GM23338 (cell line): ENCODE measurements at regions not wholly inside any gene's neighbourhood (a gene's known extent, or its start where the extent isn't known, plus 50 kb on each side); places are given as distances from the start of the nearest gene placed in this dataset.

ENCODE experiments used
- ATAC-seq: fragments of 200-7000 bp; cut with Tn5 transposase; 3 replicates; pipeline ENCODE4 v1.9.1; 2020
- DNase-seq: peaks from one replicate; pipeline ENCODE4 v3.0.0-alpha.2; 2015; ENCODE audit warnings: low spot score
- H2AFZ ChIP-seq: fragments of 200-600 bp; sonication (generic); 2 replicates; pipeline ENCODE4 v1.8.0; 2016; ENCODE audit warnings: antibody characterized with exemption, mild to moderate bottlenecking, moderate library complexity
- H3F3A ChIP-seq: fragments of 200-600 bp; sonication (generic); replicated peaks from 2 replicates; pipeline ENCODE4 v1.8.0; 2017; ENCODE audit warnings: antibody characterized with exemption, mixed run types, low read depth
- H3K27ac ChIP-seq: fragments of 200-600 bp; sonication (generic); 2 replicates; pipeline ENCODE4 v1.6.1; 2016; ENCODE audit warnings: low read depth
- H3K27me3 ChIP-seq: fragments of 200-600 bp; sonication (generic); 2 replicates; pipeline ENCODE4 v1.8.0; 2016; ENCODE audit warnings: mild to moderate bottlenecking, mixed run types, moderate library complexity; ENCODE audit not compliant: insufficient read depth
- H3K36me3 ChIP-seq: fragments of 200-600 bp; sonication (generic); 2 replicates; pipeline ENCODE4 v1.8.0; 2016; ENCODE audit warnings: mild to moderate bottlenecking; ENCODE audit not compliant: insufficient read depth
- H3K4me1 ChIP-seq: fragments of 200-600 bp; sonication (generic); 2 replicates; pipeline ENCODE4 v1.8.0; 2016; ENCODE audit warnings: mild to moderate bottlenecking, moderate library complexity; ENCODE audit not compliant: insufficient read depth
- H3K4me2 ChIP-seq: fragments of 200-600 bp; sonication (generic); 2 replicates; pipeline ENCODE4 v1.7.1; 2017; ENCODE audit warnings: mixed run types
- H3K4me3 ChIP-seq: fragments of 200-600 bp; sonication (generic); 2 replicates; pipeline ENCODE4 v1.6.1; 2016; ENCODE audit warnings: mixed run types
- H3K79me2 ChIP-seq: fragments of 200-600 bp; sonication (generic); replicated peaks from 2 replicates; pipeline ENCODE4 v1.8.0; 2017; ENCODE audit warnings: mild to moderate bottlenecking; ENCODE audit not compliant: insufficient read depth
- H3K9me2 ChIP-seq: fragments of 200-600 bp; sonication (generic); 2 replicates; pipeline ENCODE4 v1.8.0; 2017; ENCODE audit not compliant: insufficient read depth
- H4K20me1 ChIP-seq: fragments of 200-600 bp; sonication (generic); replicated peaks from 2 replicates; pipeline ENCODE4 v1.8.0; 2017; ENCODE audit warnings: mild to moderate bottlenecking; ENCODE audit not compliant: insufficient read depth
- H3K27ac Mint-ChIP-seq: 2 replicates; pipeline ENCODE4 v1.8.0; 2020; ENCODE audit warnings: inconsistent platforms, mild to moderate bottlenecking, moderate library complexity, mixed read lengths
- H3K27me3 Mint-ChIP-seq: 3 replicates; pipeline ENCODE4 v1.8.0; 2022; ENCODE audit warnings: low read depth, mild to moderate bottlenecking, moderate library complexity, mixed read lengths, inconsistent platforms; ENCODE audit not compliant: insufficient read depth, poor library complexity
- H3K36me3 Mint-ChIP-seq: 3 replicates; pipeline ENCODE4 v1.8.0; 2021; ENCODE audit warnings: low read depth, mild to moderate bottlenecking, inconsistent platforms, moderate library complexity, mixed read lengths
- H3K4me1 Mint-ChIP-seq: 3 replicates; pipeline ENCODE4 v1.8.0; 2020; ENCODE audit warnings: mild to moderate bottlenecking, inconsistent platforms, mixed read lengths
- H3K4me3 Mint-ChIP-seq: 3 replicates; pipeline ENCODE4 v1.8.0; 2021; ENCODE audit warnings: moderate library complexity, mild to moderate bottlenecking, inconsistent platforms, mixed read lengths
- H3K9me3 Mint-ChIP-seq: 3 replicates; pipeline ENCODE4 v1.8.0; 2020; ENCODE audit warnings: moderate library complexity, mild to moderate bottlenecking, inconsistent platforms, mixed read lengths
- CREB1 ChIP-seq: fragments of 250-450 bp; sonication (Bioruptor Pico); IDR thresholded peaks from 2 replicates; pipeline ENCODE4 v1.5.0; 2020; ENCODE audit warnings: low read depth, mild to moderate bottlenecking, moderate library complexity
- CTCF ChIP-seq, 2 experiments: fragments of 200-600 bp in 1 of 2; sonication (generic) in 1 of 2; conservative IDR thresholded peaks; 2 replicates each; pipeline versions ENCODE4 v1.5.1 to v1.6.1; 2016 to 2017; ENCODE audit warnings: antibody characterized with exemption in 2 of 2, low read depth in 2 of 2, mild to moderate bottlenecking in 2 of 2, moderate library complexity in 1 of 2
- ETS1 ChIP-seq: IDR thresholded peaks from 2 replicates; pipeline ENCODE4 v1.6.1; 2016; ENCODE audit warnings: antibody characterized with exemption
- EZH2 ChIP-seq: fragments of 200-600 bp; sonication (generic); IDR thresholded peaks from one replicate; pipeline ENCODE4 v1.8.0; 2017; ENCODE audit warnings: antibody characterized with exemption, mild to moderate bottlenecking, low read depth; ENCODE audit not compliant: unreplicated experiment
- EZH2phosphoT487 ChIP-seq: fragments of 200-600 bp; sonication (generic); IDR thresholded peaks from one replicate; pipeline ENCODE4 v1.8.1; 2018; ENCODE audit warnings: antibody characterized with exemption; ENCODE audit not compliant: unreplicated experiment
- JUNB ChIP-seq: IDR thresholded peaks from one replicate; pipeline ENCODE4 v1.6.1; 2016; ENCODE audit warnings: antibody characterized with exemption; ENCODE audit not compliant: unreplicated experiment
- NANOG ChIP-seq: IDR thresholded peaks from 2 replicates; pipeline ENCODE4 v1.6.1; 2016; ENCODE audit warnings: antibody characterized with exemption, borderline replicate concordance
- POLR2AphosphoS5 ChIP-seq: IDR thresholded peaks from 2 replicates; pipeline ENCODE4 v1.6.1; 2016; ENCODE audit warnings: antibody characterized with exemption, low read depth
- REST ChIP-seq: IDR thresholded peaks from one replicate; pipeline ENCODE4 v1.6.1; 2018; ENCODE audit warnings: antibody characterized with exemption; ENCODE audit not compliant: unreplicated experiment
- STAT1 ChIP-seq: IDR thresholded peaks from one replicate; pipeline ENCODE4 v1.6.1; 2016; ENCODE audit warnings: antibody characterized with exemption; ENCODE audit not compliant: unreplicated experiment
- ZNF114 ChIP-seq: fragments of 250-450 bp; sonication (Bioruptor Pico); IDR thresholded peaks from 2 replicates; pipeline ENCODE4 v1.5.0; 2020; ENCODE audit warnings: mild to moderate bottlenecking, moderate library complexity
- ZNF331 ChIP-seq: fragments of 250-450 bp; sonication (Bioruptor Pico); IDR thresholded peaks from 2 replicates; pipeline ENCODE4 v1.5.0; 2020; ENCODE audit warnings: low read depth, mild to moderate bottlenecking, moderate library complexity
- ZNF462 ChIP-seq: fragments of 250-450 bp; sonication (Bioruptor Pico); IDR thresholded peaks from 2 replicates; pipeline ENCODE4 v1.5.0; 2020; ENCODE audit warnings: mild to moderate bottlenecking, moderate library complexity

- Histone ChIP-seq H3K79me2 (no peaks in the 10 kb centered on the region), H3F3A (no peaks in the 10 kb centered on the region), H3K4me1 (no peaks in the 10 kb centered on the region), H3K27ac (no peak overlapping the region), H3K36me3 (no peaks in the 10 kb centered on the region), H3K27me3 (no peaks in the 10 kb centered on the region), H2AFZ (no peak overlapping the region), H3K4me2 (no peak overlapping the region), H4K20me1 (no peaks in the 10 kb centered on the region), H3K4me3 (no peak overlapping the region), H3K9me2 (peaks cover 8% of the 10 kb centered on the region)
- no peak for DNase-seq
- no peaks in the 10 kb centered on the region for H3K9me3 Mint-ChIP-seq
- no peak for ATAC-seq
- no peaks in the 10 kb centered on the region for H3K36me3 Mint-ChIP-seq
- H3K4me1 Mint-ChIP-seq: no peaks in the 10 kb centered on the region
- H3K27me3 Mint-ChIP-seq: no peaks in the 10 kb centered on the region
- no peak overlapping the region for H3K4me3 Mint-ChIP-seq
- no peak overlapping the region for H3K27ac Mint-ChIP-seq
- no peak for TF ChIP-seq REST
- TF ChIP-seq EZH2phosphoT487: no peak
- no peak for TF ChIP-seq EZH2
- no peak for TF ChIP-seq ZNF114 (CRISPR knock-in tag)
- no peak for TF ChIP-seq ZNF462 (CRISPR knock-in tag)
- TF ChIP-seq STAT1: no peak
- no peak for TF ChIP-seq CTCF (conservative IDR thresholded peaks at IDR 0.05; ENCODE audit: low read depth in 2 of 2)
- TF ChIP-seq CREB1 (CRISPR knock-in tag): no peak
- TF ChIP-seq ZNF331: no peak
- no peak for TF ChIP-seq POLR2AphosphoS5
- no peak for TF ChIP-seq NANOG
- TF ChIP-seq ETS1: no peak
- no peak for TF ChIP-seq JUNB
These were observed 174.2 kb upstream of the ARHGAP20 start for GRCh38 chr11:110886288-110886970.
